ENCODE measurements at regions not wholly inside any gene's neighbourhood (a gene's known extent, or its start where the extent isn't known, plus 50 kb on each side); places are given as distances from the start of the nearest gene placed in this dataset.

GRCh38 chrX:4831574-4831973, 1118.1 kb upstream of the PRKX start:
- DNase-seq (ENCODE audit: extremely low read depth, low read depth): no peak
- TF ChIP-seq, protein P1, sequence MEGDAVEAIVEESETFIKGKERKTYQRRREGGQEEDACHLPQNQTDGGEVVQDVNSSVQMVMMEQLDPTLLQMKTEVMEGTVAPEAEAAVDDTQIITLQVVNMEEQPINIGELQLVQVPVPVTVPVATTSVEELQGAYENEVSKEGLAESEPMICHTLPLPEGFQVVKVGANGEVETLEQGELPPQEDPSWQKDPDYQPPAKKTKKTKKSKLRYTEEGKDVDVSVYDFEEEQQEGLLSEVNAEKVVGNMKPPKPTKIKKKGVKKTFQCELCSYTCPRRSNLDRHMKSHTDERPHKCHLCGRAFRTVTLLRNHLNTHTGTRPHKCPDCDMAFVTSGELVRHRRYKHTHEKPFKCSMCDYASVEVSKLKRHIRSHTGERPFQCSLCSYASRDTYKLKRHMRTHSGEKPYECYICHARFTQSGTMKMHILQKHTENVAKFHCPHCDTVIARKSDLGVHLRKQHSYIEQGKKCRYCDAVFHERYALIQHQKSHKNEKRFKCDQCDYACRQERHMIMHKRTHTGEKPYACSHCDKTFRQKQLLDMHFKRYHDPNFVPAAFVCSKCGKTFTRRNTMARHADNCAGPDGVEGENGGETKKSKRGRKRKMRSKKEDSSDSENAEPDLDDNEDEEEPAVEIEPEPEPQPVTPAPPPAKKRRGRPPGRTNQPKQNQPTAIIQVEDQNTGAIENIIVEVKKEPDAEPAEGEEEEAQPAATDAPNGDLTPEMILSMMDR (IDR thresholded peaks at IDR 0.05; ENCODE audit: low read depth, low read length): no peak

DNA sequence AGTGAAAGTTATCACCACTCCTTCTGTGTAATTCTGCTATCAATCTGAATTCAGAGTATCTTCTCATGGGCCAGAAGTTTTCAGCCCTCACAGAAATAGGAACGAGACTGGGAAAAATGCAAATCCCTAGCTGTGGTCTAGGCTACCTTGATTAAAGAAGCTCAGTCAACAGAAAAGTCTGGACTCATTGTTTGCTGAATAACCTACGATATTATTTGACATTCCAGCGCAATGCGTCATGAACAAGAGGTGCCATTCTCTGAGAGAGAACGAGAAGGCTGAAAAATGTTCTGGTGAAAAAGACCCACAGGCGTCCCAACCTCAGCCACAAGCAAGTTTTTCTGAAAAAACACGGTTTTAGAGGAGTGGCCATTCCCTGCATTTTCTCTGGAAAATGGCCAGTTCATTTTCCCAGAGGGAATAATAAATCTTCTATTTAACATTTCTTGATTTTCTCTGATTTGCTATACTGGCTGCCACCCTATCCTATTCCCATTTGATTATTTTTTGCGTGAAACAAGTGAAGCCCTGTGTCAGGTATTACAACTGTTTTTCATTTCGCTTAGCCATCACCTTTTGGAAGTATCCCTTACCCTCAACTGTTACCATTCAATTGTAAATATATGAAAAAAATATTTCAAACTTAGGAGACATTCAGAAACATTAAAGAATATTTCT, 1117.6 kb upstream of the PRKX start:
- DNase-seq (ENCODE audit: extremely low read depth, low read depth): no peak
- TF ChIP-seq, protein P1 (IDR thresholded peaks at IDR 0.05; ENCODE audit: low read depth, low read length): no peak

DNA sequence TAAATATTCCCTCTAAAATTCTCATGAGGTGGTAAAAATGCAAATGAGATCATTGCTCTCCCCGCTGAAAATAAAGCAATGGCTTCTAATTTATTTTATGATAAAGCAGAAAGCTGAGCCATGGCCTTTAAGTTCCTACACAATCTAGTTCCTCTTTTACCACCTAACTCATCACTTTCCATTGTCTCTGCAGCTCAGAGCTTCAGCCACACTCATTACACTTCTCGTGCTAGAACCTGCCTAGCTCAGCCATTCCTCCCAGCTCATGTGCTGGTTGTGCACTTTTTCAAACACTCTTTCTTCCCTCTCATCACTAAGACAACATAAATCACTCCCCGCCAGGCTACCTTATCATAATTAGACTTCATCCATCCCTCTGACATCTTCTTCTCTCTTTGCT, 1112.1 kb upstream of the PRKX start:
- TF ChIP-seq, protein P1 (IDR thresholded peaks at IDR 0.05; ENCODE audit: low read depth, low read length): no peak
- DNase-seq (ENCODE audit: extremely low read depth, low read depth): no peak

DNA sequence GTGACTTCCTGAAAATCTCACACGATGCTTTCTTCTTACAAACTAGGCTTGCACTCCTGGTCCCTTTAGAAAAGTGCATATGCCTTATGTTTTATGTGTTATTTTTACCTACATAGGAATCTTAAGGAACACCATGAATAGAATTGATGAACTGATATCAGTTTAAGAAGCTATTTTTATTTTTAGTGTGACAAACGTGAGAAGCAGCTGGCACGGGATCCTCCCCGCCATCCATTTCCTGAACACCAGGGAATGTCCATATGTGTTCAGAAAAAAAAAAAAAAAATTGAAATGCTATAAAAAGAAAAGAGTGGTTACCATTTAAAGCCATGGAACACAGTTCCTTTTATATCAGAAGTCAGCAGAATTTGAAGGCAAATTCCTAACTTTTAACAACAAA, 1096.1 kb upstream of the PRKX start:
- DNase-seq (ENCODE audit: extremely low read depth, low read depth): no peak
- TF ChIP-seq, protein P1 (IDR thresholded peaks at IDR 0.05; ENCODE audit: low read depth, low read length): no peak

- TF ChIP-seq, protein P1 (IDR thresholded peaks at IDR 0.05; ENCODE audit: low read depth, low read length): no peak
- no peak for DNase-seq (ENCODE audit: extremely low read depth, low read depth)
These were observed 1092.1 kb upstream of the PRKX start for GRCh38 chrX:4805502-4805901.

- DNase-seq (ENCODE audit: extremely low read depth, low read depth): no peak
- TF ChIP-seq, protein P1 (IDR thresholded peaks at IDR 0.05; ENCODE audit: low read depth, low read length): no peak
These were observed 1087.3 kb upstream of the PRKX start for GRCh38 chrX:4800756-4801155.

DNA sequence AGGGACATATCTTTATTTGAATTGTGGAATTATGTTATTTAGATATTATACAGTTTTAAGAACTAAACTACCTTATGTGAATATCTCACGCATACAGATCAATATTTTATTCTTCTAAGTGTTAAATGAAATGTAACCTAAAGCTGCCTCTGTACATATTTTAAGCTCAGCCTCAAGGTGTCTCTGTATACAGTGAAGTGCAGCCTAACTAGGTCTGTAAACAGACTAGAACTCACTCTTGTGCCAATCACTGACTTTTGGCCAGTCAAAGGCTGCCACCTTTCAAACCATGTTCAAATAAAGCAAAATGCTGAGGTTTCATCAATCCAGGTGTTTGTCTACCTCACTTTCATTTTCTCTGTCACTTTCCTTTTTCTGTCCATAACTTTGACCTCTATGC, 1074.5 kb upstream of the PRKX start:
- TF ChIP-seq, protein P1 (IDR thresholded peaks at IDR 0.05; ENCODE audit: low read depth, low read length): no peak

More for the DNA sequence above, 1074.5 kb upstream of the PRKX start:
- no peak for DNase-seq (ENCODE audit: extremely low read depth, low read depth)

All from AG09319 (cell line).